K562 (cell line): ENCODE measurements at regions not wholly inside any gene's neighbourhood (a gene's known extent, or its start where the extent isn't known, plus 50 kb on each side); places are given as distances from the start of the nearest gene placed in this dataset.

Source experiments
- ATAC-seq: fragments of 200-7000 bp; cut with Tn5 transposase; 3 replicates; pipeline ENCODE4 v1.9.1; 2020; ENCODE audit warnings: moderate library complexity
- BruUV-seq: library from RNA; stranded (reverse); fragments of 400-500 nt; replicated peaks from 2 replicates; lab custom pipeline; 2021; lab: Mats Ljungman, UMichigan
- CTCF ChIA-PET: fragments of 300-600 bp; formaldehyde crosslinking; extraction: SDS; loops from one replicate; lab custom pipeline; 2021; ENCODE audit warnings: low intra/inter-chr PET ratio; lab: Yijun Ruan, JAX
- POLR2A ChIA-PET: fragments of 300-600, 350-650 bp; sonication (Branson Sonifier 250); formaldehyde crosslinking; extraction: SDS; loops from one replicate; lab custom pipeline; 2021; ENCODE audit warnings: antibody characterized with exemption, inconsistent platforms; lab: Yijun Ruan, JAX
- DNase-seq, 4 experiments: peaks; one replicate each; pipeline versions ENCODE4 v3.0.0 to v3.0.0-alpha.2; 2011 to 2018; ENCODE audit warnings: low spot score in 3 of 4, mixed read lengths in 3 of 4; ENCODE audit errors: extremely low read depth in 1 of 4
- FAIRE-seq: peaks from 2 replicates; lab custom pipeline; 2011; peaks lifted over from hg19 to GRCh38; lab: Jason Lieb, UNC
- H2AFZ ChIP-seq: 2 replicates; pipeline ENCODE4 v1.6.0; 2011; ENCODE audit warnings: low read depth, low read length, control low read depth, inconsistent platforms
- H3K27ac ChIP-seq: fragments of 200-600 bp; 3 replicates; pipeline ENCODE4 v1.8.0; 2011; ENCODE audit warnings: low read depth, mild to moderate bottlenecking, control low read depth, inconsistent platforms, low read length, moderate library complexity, mixed read lengths; ENCODE audit errors: extremely low read depth
- H3K27me3 ChIP-seq, 2 experiments: fragments of 300-600 bp in 1 of 2; 2 replicates in 1 of 2; 3 replicates in 1 of 2; pipeline versions ENCODE4 v1.6.0 to v1.8.0; 2011; ENCODE audit warnings: inconsistent platforms in 2 of 2, low read length in 2 of 2, mild to moderate bottlenecking in 1 of 2, mixed read lengths in 1 of 2, moderate library complexity in 1 of 2; ENCODE audit not compliant: control insufficient read depth in 2 of 2, insufficient read depth in 2 of 2
- H3K36me3 ChIP-seq: fragments of 300-600 bp; 3 replicates; pipeline ENCODE4 v1.8.0; 2011; ENCODE audit warnings: mild to moderate bottlenecking, low read length, inconsistent platforms; ENCODE audit not compliant: control insufficient read depth, insufficient read depth
- H3K4me1 ChIP-seq, 2 experiments: fragments of 200-600 bp in 1 of 2; replicated peaks in 1 of 2; 2 replicates in 1 of 2; 3 replicates in 1 of 2; pipeline versions ENCODE4 v1.5.1 to v1.8.0; 2011; ENCODE audit warnings: inconsistent platforms in 2 of 2, low read length in 2 of 2, mild to moderate bottlenecking in 1 of 2, mixed read lengths in 1 of 2, moderate library complexity in 1 of 2; ENCODE audit not compliant: control insufficient read depth in 2 of 2, insufficient read depth in 2 of 2
- H3K4me2 ChIP-seq: 2 replicates; pipeline ENCODE4 v1.6.1; 2011; ENCODE audit warnings: low read length, control low read depth, inconsistent platforms, mixed read lengths; ENCODE audit not compliant: insufficient read depth
- H3K4me3 ChIP-seq: fragments of 200-600 bp; sonication (generic), shearing (Covaris generic); 2 replicates; pipeline ENCODE4 v1.5.1; 2016; ENCODE audit warnings: control low read depth, inconsistent platforms
- H3K79me2 ChIP-seq: fragments of 200-600 bp; 3 replicates; pipeline ENCODE4 v1.8.0; 2011; ENCODE audit warnings: low read length, inconsistent platforms; ENCODE audit not compliant: control insufficient read depth, insufficient read depth
- H3K9ac ChIP-seq, 2 experiments: 2 replicates each; pipeline versions ENCODE4 v1.6.0 to v1.6.1; 2011; ENCODE audit warnings: low read depth in 2 of 2, low read length in 2 of 2, control low read depth in 1 of 2, inconsistent platforms in 1 of 2, mild to moderate bottlenecking in 1 of 2, mixed read lengths in 1 of 2; ENCODE audit not compliant: insufficient read depth in 1 of 2
- H3K9me1 ChIP-seq: one replicate; pipeline ENCODE4 v1.6.0; 2011; ENCODE audit warnings: inconsistent platforms, mild to moderate bottlenecking, low read length, moderate library complexity; ENCODE audit not compliant: control insufficient read depth, insufficient read depth
- H3K9me3 ChIP-seq: replicated peaks from 2 replicates; pipeline ENCODE4 v1.5.1; 2011; ENCODE audit warnings: low read depth, low read length, inconsistent platforms; ENCODE audit not compliant: control insufficient read depth, insufficient read depth
- H4K20me1 ChIP-seq: replicated peaks from 2 replicates; pipeline ENCODE4 v1.6.1; 2011; ENCODE audit warnings: low read length, inconsistent platforms, mixed read lengths; ENCODE audit not compliant: control insufficient read depth, insufficient read depth
- ARID2 ChIP-seq: fragments of 450-650 bp; IDR thresholded peaks from 2 replicates; pipeline ENCODE4 v1.6.1; 2017; ENCODE audit warnings: antibody characterized with exemption, mild to moderate bottlenecking
- GTF2A2 ChIP-seq: IDR thresholded peaks from 2 replicates; pipeline ENCODE4 v1.6.1; 2016; ENCODE audit warnings: mild to moderate bottlenecking, missing genetic modification characterization, missing compliant biosample characterization
- MED1 ChIP-seq: sonication (generic); formaldehyde crosslinking; IDR thresholded peaks from 2 replicates; pipeline ENCODE4 v1.8.1; 2023; ENCODE audit warnings: missing genetic modification reagents, borderline replicate concordance
- TARDBP ChIP-seq: fragments of 450-650 bp; IDR thresholded peaks from 2 replicates; pipeline ENCODE4 v1.6.1; 2016
- TEAD2 ChIP-seq: fragments of 450-650 bp; IDR thresholded peaks from 2 replicates; pipeline ENCODE4 v1.6.1; 2016; ENCODE audit warnings: missing genetic modification characterization, control low read depth, missing compliant biosample characterization
- ZBTB8A ChIP-seq: fragments of 450-650 bp; IDR thresholded peaks from 2 replicates; pipeline ENCODE4 v1.6.1; 2018; ENCODE audit warnings: mild to moderate bottlenecking, moderate library complexity; ENCODE audit not compliant: partially characterized antibody
- ZC3H4 ChIP-seq: sonication (generic); formaldehyde crosslinking; IDR thresholded peaks from 2 replicates; pipeline ENCODE4 v1.9.0; 2021; ENCODE audit warnings: missing genetic modification reagents, borderline replicate concordance
- WGBS: fragments of 100-300 bp; shearing (Covaris generic); methylation state at CpG from one replicate; pipeline ENCODE4 v1.1.6; 2016; ENCODE audit warnings: low coverage, mixed read lengths; ENCODE audit not compliant: insufficient coverage; ENCODE audit errors: missing lambda C conversion rate; 5-methylcytosine and 5-hydroxymethylcytosine counted together
- in situ Hi-C: fragments of 300-500 bp; cut with MboI; formaldehyde crosslinking; loops from 4 replicates; pipeline ENCODE4 v1.15.0; 2018; ENCODE audit warnings: inconsistent platforms, mixed read lengths
- intact Hi-C: fragments of 100-400 bp; cut with micrococcal nuclease; formaldehyde crosslinking; loops from 2 replicates; pipeline ENCODE4 v1.14.2; 2022
- TF ChIP-seq, protein P1 (sequence below): fragments of 450-650 bp; IDR thresholded peaks from 2 replicates; pipeline ENCODE4 v1.7.1; 2018; ENCODE audit warnings: mild to moderate bottlenecking, low read depth; ENCODE audit not compliant: partially characterized antibody

DNA sequence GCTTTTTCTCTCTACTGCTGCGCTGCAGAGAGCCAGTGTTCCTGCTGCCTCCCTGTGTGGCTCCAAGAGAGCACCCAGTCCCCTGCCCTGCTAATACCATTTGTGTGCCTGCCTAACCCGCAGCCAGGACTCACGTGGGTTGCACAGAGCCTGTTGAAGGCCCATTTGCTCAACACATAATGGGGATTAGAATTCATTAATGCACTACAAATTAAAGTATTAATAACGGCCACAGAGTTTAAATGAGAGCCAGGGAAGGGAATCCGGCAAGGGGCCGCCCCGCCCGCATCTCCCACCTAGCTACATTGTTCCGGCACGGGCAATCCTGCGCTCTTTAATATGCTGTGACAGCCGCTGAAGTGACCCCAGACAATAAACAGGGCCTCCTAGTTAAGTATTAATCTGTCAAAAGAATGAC, 211.3 kb downstream of the NXPE2 start:
- TF ChIP-seq TARDBP = no peak
- no peak for TF ChIP-seq GTF2A2
- no peak for TF ChIP-seq ZC3H4 (CRISPR knock-in tag)
- TF ChIP-seq TEAD2 (tag) = no peak
- Histone ChIP-seq H4K20me1 (no peaks in the 10 kb centered on the region), H2AFZ (no peak overlapping the region), H3K9ac (no peak overlapping the region), H3K36me3 (no peaks in the 10 kb centered on the region), H3K4me1 (no peaks in the 10 kb centered on the region), H3K4me2 (no peak overlapping the region), H3K9me3 (no peaks in the 10 kb centered on the region), H3K27me3 (peaks cover 0 to 5% of the 10 kb centered on the region in 2 experiments; a peak in 1 of 5 replicates), H3K4me3 (no peak overlapping the region), H3K27ac (no peak overlapping the region), H3K79me2 (no peaks in the 10 kb centered on the region), H3K9me1 (no peaks in the 10 kb centered on the region)
- intact Hi-C loops = no loop called here
- no TSS peak for BruUV-seq
- CTCF ChIA-PET = no interaction called here
- DNase-seq = no peak
- in situ Hi-C loops = no loop called here
- POLR2A ChIA-PET = no interaction called here
- FAIRE-seq = no peak
- ATAC-seq = no peak
- WGBS = under 1% methylated on average over 12 of the region's 12 CpGs

DNA sequence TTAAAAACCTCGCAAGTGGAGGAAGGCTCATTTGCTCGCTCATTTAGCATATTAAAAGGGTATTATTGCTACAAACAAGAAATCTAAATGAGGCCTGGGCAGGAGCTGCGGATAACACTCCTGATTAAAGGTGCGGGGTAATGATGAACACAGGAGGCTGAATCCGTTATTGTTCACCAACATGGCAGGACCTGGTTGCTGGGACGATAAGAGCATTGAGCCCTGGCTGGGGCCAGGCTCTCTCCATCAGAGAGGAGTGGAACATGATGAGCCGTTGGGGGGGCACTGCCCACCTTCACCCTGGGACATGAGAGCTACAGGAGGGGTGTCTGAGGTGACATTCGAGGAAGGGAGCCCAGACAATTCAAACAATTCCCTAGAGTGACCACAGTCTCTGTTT, 211.7 kb downstream of the NXPE2 start:
- WGBS = 0% methylated on average over 8 of the region's 8 CpGs
- TF ChIP-seq MED1 (CRISPR knock-in tag) = no peak
- TF ChIP-seq ARID2 = no peak
- no peak for TF ChIP-seq ZBTB8A
- TF ChIP-seq, protein P1, sequence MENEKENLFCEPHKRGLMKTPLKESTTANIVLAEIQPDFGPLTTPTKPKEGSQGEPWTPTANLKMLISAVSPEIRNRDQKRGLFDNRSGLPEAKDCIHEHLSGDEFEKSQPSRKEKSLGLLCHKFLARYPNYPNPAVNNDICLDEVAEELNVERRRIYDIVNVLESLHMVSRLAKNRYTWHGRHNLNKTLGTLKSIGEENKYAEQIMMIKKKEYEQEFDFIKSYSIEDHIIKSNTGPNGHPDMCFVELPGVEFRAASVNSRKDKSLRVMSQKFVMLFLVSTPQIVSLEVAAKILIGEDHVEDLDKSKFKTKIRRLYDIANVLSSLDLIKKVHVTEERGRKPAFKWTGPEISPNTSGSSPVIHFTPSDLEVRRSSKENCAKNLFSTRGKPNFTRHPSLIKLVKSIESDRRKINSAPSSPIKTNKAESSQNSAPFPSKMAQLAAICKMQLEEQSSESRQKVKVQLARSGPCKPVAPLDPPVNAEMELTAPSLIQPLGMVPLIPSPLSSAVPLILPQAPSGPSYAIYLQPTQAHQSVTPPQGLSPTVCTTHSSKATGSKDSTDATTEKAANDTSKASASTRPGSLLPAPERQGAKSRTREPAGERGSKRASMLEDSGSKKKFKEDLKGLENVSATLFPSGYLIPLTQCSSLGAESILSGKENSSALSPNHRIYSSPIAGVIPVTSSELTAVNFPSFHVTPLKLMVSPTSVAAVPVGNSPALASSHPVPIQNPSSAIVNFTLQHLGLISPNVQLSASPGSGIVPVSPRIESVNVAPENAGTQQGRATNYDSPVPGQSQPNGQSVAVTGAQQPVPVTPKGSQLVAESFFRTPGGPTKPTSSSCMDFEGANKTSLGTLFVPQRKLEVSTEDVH = no peak

More for the DNA sequence above, 211.7 kb downstream of the NXPE2 start:
- Histone ChIP-seq H3K9me3 (no peaks in the 10 kb centered on the region), H3K9ac (no peak overlapping the region), H3K4me3 (no peak overlapping the region), H3K36me3 (no peaks in the 10 kb centered on the region), H3K9me1 (no peaks in the 10 kb centered on the region), H3K4me2 (no peak overlapping the region), H3K79me2 (no peaks in the 10 kb centered on the region), H2AFZ (no peak overlapping the region), H4K20me1 (no peaks in the 10 kb centered on the region), H3K27me3 (peaks cover 0 to 5% of the 10 kb centered on the region in 2 experiments; a peak in 1 of 5 replicates), H3K4me1 (no peaks in the 10 kb centered on the region), H3K27ac (no peak overlapping the region)
- DNase-seq = no peak
- ChIA-PET CTCF (no interaction called here), POLR2A (no interaction called here)
- intact Hi-C loops (no loop called here), in situ Hi-C loops (no loop called here)
- no peak for ATAC-seq
- no peak for FAIRE-seq
- BruUV-seq = no TSS peak
